Bronchial epithelial cell (primary cell): ENCODE measurements at regions not wholly inside any gene's neighbourhood (a gene's known extent, or its start where the extent isn't known, plus 50 kb on each side); places are given as distances from the start of the nearest gene placed in this dataset.
"Not testable (repeated sequence)": the region's sequence is repeated elsewhere in the genome, so short reads cannot be mapped to it uniquely, and the experiment has no call there.

ENCODE experiments used
- DNase-seq: peaks from one replicate; pipeline ENCODE4 v3.0.0-alpha.2; 2010; ENCODE audit warnings: low read depth
- FAIRE-seq: peaks from 2 replicates; lab custom pipeline; 2011; peaks lifted over from hg19 to GRCh38; lab: Jason Lieb, UNC
- H3K27me3 ChIP-seq: 2 replicates; pipeline ENCODE4 v1.5.1; 2011; ENCODE audit warnings: low read length; ENCODE audit not compliant: control insufficient read depth, insufficient read depth
- H3K36me3 ChIP-seq: 2 replicates; pipeline ENCODE4 v1.5.1; 2011; ENCODE audit warnings: low read length; ENCODE audit not compliant: control insufficient read depth, insufficient read depth
- H3K4me3 ChIP-seq: 2 replicates; pipeline ENCODE4 v1.5.1; 2011; ENCODE audit warnings: mild to moderate bottlenecking, low read depth, low read length, control low read depth
- TF ChIP-seq, protein P1 (sequence below): IDR thresholded peaks from 2 replicates; pipeline ENCODE4 v1.5.1; 2011; ENCODE audit warnings: mild to moderate bottlenecking, moderate library complexity, low read length, control low read depth, inconsistent platforms; ENCODE audit not compliant: insufficient read depth, severe bottlenecking

- no peak for DNase-seq
- Histone ChIP-seq H3K4me3 (no peak overlapping the region), H3K27me3 (no peaks in the 10 kb centered on the region), H3K36me3 (no peaks in the 10 kb centered on the region)
- FAIRE-seq, result no peak
- TF ChIP-seq, protein P1, sequence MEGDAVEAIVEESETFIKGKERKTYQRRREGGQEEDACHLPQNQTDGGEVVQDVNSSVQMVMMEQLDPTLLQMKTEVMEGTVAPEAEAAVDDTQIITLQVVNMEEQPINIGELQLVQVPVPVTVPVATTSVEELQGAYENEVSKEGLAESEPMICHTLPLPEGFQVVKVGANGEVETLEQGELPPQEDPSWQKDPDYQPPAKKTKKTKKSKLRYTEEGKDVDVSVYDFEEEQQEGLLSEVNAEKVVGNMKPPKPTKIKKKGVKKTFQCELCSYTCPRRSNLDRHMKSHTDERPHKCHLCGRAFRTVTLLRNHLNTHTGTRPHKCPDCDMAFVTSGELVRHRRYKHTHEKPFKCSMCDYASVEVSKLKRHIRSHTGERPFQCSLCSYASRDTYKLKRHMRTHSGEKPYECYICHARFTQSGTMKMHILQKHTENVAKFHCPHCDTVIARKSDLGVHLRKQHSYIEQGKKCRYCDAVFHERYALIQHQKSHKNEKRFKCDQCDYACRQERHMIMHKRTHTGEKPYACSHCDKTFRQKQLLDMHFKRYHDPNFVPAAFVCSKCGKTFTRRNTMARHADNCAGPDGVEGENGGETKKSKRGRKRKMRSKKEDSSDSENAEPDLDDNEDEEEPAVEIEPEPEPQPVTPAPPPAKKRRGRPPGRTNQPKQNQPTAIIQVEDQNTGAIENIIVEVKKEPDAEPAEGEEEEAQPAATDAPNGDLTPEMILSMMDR, result no peak
Measured at GRCh38 chr6:11847515-11848345, 69.1 kb upstream of the ADTRP start.

DNA sequence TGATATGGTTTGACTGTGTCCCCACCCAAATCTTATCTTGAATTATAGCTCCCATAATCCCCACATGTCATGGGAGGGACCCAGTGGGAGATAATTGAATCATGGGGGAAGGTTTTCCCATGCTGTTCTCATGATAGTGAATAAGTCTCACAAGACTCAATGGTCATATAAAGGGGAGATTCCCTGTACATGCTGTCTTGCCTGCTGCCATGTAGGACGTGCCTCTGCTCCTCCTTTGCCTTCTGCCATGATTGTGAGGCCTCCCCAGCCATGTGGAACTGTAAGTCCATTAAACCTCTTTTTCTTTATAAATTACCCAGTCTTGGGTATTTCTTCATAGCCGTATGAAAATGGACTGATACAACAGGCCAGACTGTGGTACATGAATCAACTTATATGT, 68.5 kb upstream of the ADTRP start:
- not testable (repeated sequence) for H3K36me3 ChIP-seq, H3K27me3 ChIP-seq, DNase-seq, H3K4me3 ChIP-seq, FAIRE-seq

DNA sequence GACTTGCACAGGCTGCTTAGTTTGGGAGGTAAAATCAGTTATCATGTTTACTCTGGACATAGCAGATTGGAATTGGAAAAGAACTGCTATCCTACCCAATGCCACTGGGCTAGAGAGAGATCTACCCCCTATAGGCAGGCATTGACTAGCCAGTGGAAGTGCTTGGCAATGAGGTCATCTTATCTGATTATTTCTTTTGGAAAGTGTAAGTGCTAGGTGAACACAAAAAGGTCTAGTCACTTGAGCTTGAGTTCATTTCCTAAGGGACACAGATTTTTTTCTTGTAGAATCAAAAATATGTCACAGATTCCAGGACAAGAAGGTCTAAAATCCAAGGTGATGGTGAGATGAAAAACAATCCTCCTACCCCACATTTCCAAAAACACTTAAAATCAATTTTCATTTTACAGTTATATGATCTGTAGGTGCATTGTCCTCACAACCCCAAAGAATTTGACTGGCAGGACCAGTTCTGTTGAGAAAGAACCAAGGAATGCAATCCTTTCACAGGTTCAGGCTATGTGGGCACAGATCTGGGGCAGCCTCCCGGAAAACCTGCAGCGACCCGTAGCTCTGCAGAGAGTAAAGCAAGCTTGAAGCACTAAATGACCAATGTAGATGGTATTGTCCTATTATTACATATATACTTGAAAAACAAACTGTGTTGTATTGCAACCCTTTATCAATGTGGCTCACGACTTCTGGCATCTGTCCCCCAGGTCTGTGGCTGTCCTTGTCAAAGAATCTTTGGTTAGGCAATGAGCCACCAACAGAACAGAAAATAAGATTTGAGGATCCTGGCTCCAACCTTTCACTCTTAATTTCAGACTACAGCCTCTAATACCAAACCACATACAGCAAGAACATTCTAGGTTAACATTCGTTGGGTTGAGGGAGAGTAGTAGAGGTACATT, 67.3 kb upstream of the ADTRP start:
- Histone ChIP-seq H3K27me3 (no peaks in the 10 kb centered on the region), H3K36me3 (no peaks in the 10 kb centered on the region), H3K4me3 (no peak overlapping the region)
- TF ChIP-seq, protein P1, result no peak
- peak; percentile 73 for DNase-seq
- FAIRE-seq, result no peak

- FAIRE-seq, DNase-seq, H3K36me3 ChIP-seq: not testable (repeated sequence)
Measured at GRCh38 chr6:11842795-11843194, 64.2 kb upstream of the ADTRP start.

GRCh38 chr6:11835065-11835464, 56.5 kb upstream of the ADTRP start:
- Histone ChIP-seq H3K27me3 (no peaks in the 10 kb centered on the region), H3K4me3 (no peak overlapping the region), H3K36me3 (no peaks in the 10 kb centered on the region)
- TF ChIP-seq, protein P1, result no peak
- FAIRE-seq, result no peak
- DNase-seq, result no peak

More at GRCh38 chr6:11842795-11843194, 64.2 kb upstream of the ADTRP start:
- H3K27me3 ChIP-seq, H3K4me3 ChIP-seq: not testable (repeated sequence)

DNA sequence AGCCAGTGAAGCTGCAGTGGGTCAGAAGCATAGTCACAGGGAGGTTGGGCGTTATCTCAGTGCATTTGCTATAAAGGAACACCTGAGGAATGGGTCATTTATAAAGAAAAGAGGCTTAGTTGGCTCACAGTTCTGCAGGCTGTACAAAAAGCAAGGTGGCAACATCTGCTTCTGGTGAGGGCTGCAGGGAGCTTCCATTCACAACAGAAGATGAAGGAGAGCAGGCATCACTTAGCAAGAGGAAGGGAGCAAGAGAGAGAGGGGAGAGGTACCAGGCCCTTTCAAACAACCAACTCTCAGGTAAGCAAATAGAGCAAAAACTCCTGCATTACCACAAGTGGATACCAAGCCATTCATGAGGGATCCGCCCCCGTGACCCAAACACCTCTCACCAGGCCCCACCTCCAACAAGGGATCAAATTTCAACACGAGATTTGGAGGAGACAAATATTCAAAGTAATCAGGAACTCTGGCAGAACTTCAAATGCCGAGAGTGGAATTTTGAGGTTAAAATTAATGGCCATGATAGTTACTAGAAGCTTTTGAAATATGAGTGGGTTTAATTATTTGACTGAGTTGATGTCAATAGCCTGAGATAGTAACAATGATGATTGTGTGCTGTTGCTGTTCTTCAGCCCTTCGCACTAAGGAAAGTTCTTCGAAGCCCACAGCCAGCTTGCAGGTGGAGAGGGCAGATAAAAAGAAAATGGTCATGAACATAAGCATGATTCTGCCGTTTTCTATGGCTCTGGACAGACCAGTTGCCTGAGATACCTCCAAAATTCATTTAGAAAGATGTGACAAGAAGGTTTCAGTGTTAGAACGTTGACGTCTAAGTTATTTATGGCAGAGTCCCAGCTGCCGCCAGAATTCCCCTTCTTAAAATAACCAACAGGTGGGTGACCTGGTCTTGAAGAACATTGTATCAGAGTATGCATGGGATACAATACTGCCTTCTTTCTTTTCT, 55.3 kb upstream of the ADTRP start:
- no peaks in the 10 kb centered on the region for H3K36me3 ChIP-seq
- DNase-seq (no peak), FAIRE-seq (no peak)
- TF ChIP-seq, protein P1, result no peak
- H3K4me3 ChIP-seq, result no peak overlapping the region
- no peaks in the 10 kb centered on the region for H3K27me3 ChIP-seq
